Heart left ventricle (tissue), 16 donors: ENCODE measurements at regions not wholly inside any gene's neighbourhood (a gene's known extent, or its start where the extent isn't known, plus 50 kb on each side); places are given as distances from the start of the nearest gene placed in this dataset.

Experiments used
- ATAC-seq, 4 donors: fragments of 200-7000 bp; cut with Tn5 transposase; one replicate each; pipeline ENCODE4 v1.9.1; 2020 to 2022; ENCODE audit warnings: moderate library complexity in 4 of 4, mild to moderate bottlenecking in 3 of 4, moderate number of reproducible peaks in 1 of 4
- DNase-seq, 5 donors: peaks; one replicate each; pipeline ENCODE4 v3.0.0-alpha.2; 2020
- H3K27ac ChIP-seq, 12 donors: fragments of 200-600 bp; sonication (generic) in 4 of 12; one replicate each; pipeline versions ENCODE4 v1.5.0 to v1.8.0; 2016 to 2022; ENCODE audit warnings: mild to moderate bottlenecking in 2 of 12
- H3K27me3 ChIP-seq, 9 donors: fragments of 200-600 bp; sonication (generic) in 2 of 9; one replicate each; pipeline versions ENCODE4 v1.5.1 to v1.8.0; 2016 to 2022; ENCODE audit warnings: mild to moderate bottlenecking in 3 of 9
- H3K36me3 ChIP-seq, 9 donors: fragments of 200-600 bp; sonication (generic) in 2 of 9; one replicate each; pipeline versions ENCODE4 v1.5.0 to v1.8.0; 2018 to 2022; ENCODE audit warnings: mild to moderate bottlenecking in 2 of 9
- H3K4me1 ChIP-seq, 12 donors: fragments of 200-600 bp; sonication (generic) in 4 of 12; one replicate each; pipeline versions ENCODE4 v1.5.0 to v1.8.0; 2016 to 2022; ENCODE audit warnings: mild to moderate bottlenecking in 3 of 12
- H3K4me3 ChIP-seq, 12 donors: fragments of 200-600 bp; sonication (generic) in 4 of 12; one replicate each; pipeline versions ENCODE4 v1.5.0 to v1.8.0; 2017 to 2022; ENCODE audit warnings: mild to moderate bottlenecking in 9 of 12, moderate library complexity in 4 of 12
- H3K9me3 ChIP-seq, 12 donors: fragments of 200-600 bp; sonication (generic) in 4 of 12; one replicate each; pipeline versions ENCODE4 v1.5.0 to v1.8.0; 2016 to 2022; ENCODE audit warnings: mild to moderate bottlenecking in 1 of 12
- POLR2A ChIP-seq, 2 donors: fragments of 450-650 bp; IDR thresholded peaks; one replicate each; pipeline ENCODE4 v1.6.1; 2017; ENCODE audit warnings: antibody characterized with exemption in 2 of 2, mild to moderate bottlenecking in 2 of 2, moderate library complexity in 2 of 2
- whole genome bisulfite sequencing, 4 donors: extraction: QIAGEN DNeasy Blood & Tissue Kit in 2 of 4; methylation state at CpG; one replicate each; pipeline versions ENCODE4 v1.1.5 to v1.1.7; 2013 to 2018; 5-methylcytosine and 5-hydroxymethylcytosine counted together
- intact Hi-C, 10 donors: fragments of 100-400 bp; cut with DNase I; formaldehyde crosslinking; loops; one replicate each; pipeline versions ENCODE4 v1.11.1 to v1.14.2; 2022
- TF ChIP-seq, protein P1 (sequence below), 12 donors: fragments of 200-600 bp; sonication (generic) in 4 of 12; IDR thresholded peaks; one replicate each; pipeline versions ENCODE4 v1.5.0 to v1.8.0; 2018 to 2022; ENCODE audit warnings: antibody characterized with exemption in 12 of 12, mild to moderate bottlenecking in 5 of 12
- donor health status: ischemic (EF 13 %, LVEDD 7.1; RV severe dilation, severe dysfunction).
- donor health status: healthy with polysubstance abuse.
- donor health status: DM: no; HTN: yes; CAD: no.
- donor health status: DM: no; HTN: no; CAD: no.
- donor health status: ischemic (EF 25% LVEDD 6.9; RV normal size, moderate dysfunction).
- donor health status: ischemic (EF 25% LVEDD 5.7; RV mildly dilated, moderate dysfunction).
- donor health status: healthy.
- donor health status: DM: yes; HTN: yes; CAD: no.
- donor health status: ischemic (EF 35%, LVEDD 5.7; RV mildly dilated, moderate dysfunction).
- donor health status: nonischemic (EF 11% LVEDD 7.7; RV severe dilation, severe dysfunction).
- donor health status: DM: yes; HTN: yes; CAD: no.
- donor health status: PGD.
- donor health status: ischemic (EF 29% LVEDD 5.4; RV normal size, mild dysfunction).
- donor health status: nonischemic (EF 23%, LVEDD 6.1; RV moderate dilation, normal function).

DNA sequence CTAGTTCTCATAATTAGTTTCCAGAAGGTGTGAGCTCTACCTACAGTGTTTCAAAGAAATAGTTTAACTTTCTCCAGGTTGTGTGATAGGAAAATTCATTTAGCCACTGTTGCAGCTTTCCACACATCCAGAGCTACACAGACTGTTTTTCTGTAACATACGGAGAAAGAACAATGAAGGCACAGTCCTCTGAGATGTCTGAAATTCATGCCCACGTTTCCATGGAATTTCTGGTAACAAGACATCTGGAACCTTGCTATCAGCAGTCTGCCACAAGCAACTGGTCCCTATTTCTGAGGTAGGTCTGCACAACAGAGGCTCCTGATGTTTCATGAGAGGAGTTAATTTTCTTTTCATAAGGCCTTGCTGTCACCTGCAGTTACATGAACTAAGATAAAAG is 273.3 kb upstream of the C11orf87 start:
- no peak for DNase-seq
- ATAC-seq = no peak
- H3K36me3 ChIP-seq = no peaks in the 10 kb centered on the region
- H3K4me1 ChIP-seq = no peaks in the 10 kb centered on the region
- WGBS, 4 donors = 44 to 66% (median 56%) methylated on average over 2 of the region's 2 CpGs
- no peak overlapping the region for H3K4me3 ChIP-seq
- no peaks in the 10 kb centered on the region for H3K27me3 ChIP-seq
- H3K9me3 ChIP-seq = no peaks in the 10 kb centered on the region
- TF ChIP-seq, protein P1, sequence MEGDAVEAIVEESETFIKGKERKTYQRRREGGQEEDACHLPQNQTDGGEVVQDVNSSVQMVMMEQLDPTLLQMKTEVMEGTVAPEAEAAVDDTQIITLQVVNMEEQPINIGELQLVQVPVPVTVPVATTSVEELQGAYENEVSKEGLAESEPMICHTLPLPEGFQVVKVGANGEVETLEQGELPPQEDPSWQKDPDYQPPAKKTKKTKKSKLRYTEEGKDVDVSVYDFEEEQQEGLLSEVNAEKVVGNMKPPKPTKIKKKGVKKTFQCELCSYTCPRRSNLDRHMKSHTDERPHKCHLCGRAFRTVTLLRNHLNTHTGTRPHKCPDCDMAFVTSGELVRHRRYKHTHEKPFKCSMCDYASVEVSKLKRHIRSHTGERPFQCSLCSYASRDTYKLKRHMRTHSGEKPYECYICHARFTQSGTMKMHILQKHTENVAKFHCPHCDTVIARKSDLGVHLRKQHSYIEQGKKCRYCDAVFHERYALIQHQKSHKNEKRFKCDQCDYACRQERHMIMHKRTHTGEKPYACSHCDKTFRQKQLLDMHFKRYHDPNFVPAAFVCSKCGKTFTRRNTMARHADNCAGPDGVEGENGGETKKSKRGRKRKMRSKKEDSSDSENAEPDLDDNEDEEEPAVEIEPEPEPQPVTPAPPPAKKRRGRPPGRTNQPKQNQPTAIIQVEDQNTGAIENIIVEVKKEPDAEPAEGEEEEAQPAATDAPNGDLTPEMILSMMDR (IDR thresholded peaks at IDR 0.05) = no peak
- no peak for TF ChIP-seq POLR2A (IDR thresholded peaks at IDR 0.05)
- intact Hi-C loops = no loop called here
- no peak overlapping the region for H3K27ac ChIP-seq

DNA sequence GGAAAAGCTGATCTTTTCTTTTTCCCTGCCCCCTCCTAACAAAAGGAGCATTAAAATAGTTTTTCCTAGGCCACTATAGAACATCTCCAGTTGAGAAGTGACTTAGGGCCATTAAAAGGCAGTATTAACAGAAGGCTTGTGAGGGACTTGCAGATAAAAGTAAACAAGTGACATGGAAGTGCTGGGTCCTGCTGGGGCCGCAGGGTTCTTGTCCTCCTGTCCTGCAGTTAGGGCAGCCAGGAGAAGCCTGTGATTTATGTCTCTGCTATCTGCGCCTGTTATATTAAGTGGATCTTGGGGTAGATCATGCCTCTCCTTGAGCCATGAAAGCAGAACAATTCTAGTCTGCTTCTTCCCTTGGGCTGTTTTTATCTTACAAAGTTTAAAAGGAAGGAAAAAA is 271.4 kb upstream of the C11orf87 start:
- intact Hi-C loops = no loop called here
- TF ChIP-seq POLR2A (IDR thresholded peaks at IDR 0.05) = no peak
- TF ChIP-seq, protein P1 (IDR thresholded peaks at IDR 0.05) = no peak

DNA sequence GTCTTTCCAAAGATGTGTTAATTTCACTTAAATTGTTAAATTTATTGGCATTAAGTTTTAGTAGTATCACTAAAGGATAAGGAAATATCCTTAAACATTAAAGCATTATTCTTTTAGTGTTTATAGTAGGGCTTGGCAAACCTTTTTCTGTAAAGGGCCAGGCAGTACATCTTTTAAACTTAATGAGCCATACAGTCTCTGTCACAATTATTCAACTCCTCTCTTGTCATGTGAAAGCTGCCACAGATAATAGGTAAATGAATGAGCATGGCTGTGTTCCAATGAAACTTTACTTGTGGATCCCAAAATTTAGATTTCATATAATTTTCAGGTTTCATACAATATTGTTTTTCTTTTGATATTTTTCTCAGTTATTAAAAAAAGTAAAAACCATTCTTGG is 268.2 kb upstream of the C11orf87 start:
- no peak for DNase-seq
- TF ChIP-seq, protein P1 (IDR thresholded peaks at IDR 0.05) = no peak
- no peak for TF ChIP-seq POLR2A (IDR thresholded peaks at IDR 0.05)
- ATAC-seq = no peak
- no peak overlapping the region for H3K27ac ChIP-seq
- intact Hi-C loops = no loop called here
- H3K27me3 ChIP-seq = no peaks in the 10 kb centered on the region
- peaks cover 0 to 6% (median 0%) of the 10 kb centered on the region in 12 donors for H3K9me3 ChIP-seq
- H3K4me3 ChIP-seq = no peak overlapping the region
- H3K36me3 ChIP-seq = no peaks in the 10 kb centered on the region
- no peaks in the 10 kb centered on the region for H3K4me1 ChIP-seq

More for the DNA sequence above, 271.4 kb upstream of the C11orf87 start:
- no peak overlapping the region for H3K4me3 ChIP-seq
- H3K27ac ChIP-seq = no peak overlapping the region
- 48 to 82% (median 63%) methylated on average over 2 of the region's 2 CpGs for WGBS, 4 donors
- no peaks in the 10 kb centered on the region for H3K27me3 ChIP-seq
- H3K9me3 ChIP-seq = no peaks in the 10 kb centered on the region
- DNase-seq = no peak
- no peak for ATAC-seq
- no peaks in the 10 kb centered on the region for H3K4me1 ChIP-seq
- no peaks in the 10 kb centered on the region for H3K36me3 ChIP-seq

DNA sequence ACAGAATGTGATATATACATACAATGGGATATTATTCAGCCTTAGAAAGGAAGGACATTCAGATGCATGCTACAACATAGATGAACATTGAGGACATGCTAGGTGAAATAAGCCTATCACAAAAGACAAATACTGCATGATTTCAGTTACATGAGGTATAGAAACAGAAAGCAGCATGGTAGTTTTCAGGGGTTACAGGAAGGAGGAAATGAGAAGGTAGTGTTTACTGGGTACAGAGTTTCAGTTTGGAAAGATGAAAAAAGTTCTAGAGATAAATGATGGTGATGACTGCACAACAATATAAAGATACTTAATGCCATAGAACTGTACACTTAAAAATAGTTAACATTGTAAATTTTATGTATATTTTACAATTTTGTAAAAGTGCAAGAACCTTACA is 266.7 kb upstream of the C11orf87 start:
- ATAC-seq (no peak), DNase-seq (no peak)
- TF ChIP-seq, protein P1 (IDR thresholded peaks at IDR 0.05) = no peak
- no peaks in the 10 kb centered on the region for H3K36me3 ChIP-seq
- no peak overlapping the region for H3K27ac ChIP-seq
- no peaks in the 10 kb centered on the region for H3K27me3 ChIP-seq
- no peak overlapping the region for H3K4me3 ChIP-seq
- no peaks in the 10 kb centered on the region for H3K4me1 ChIP-seq
- intact Hi-C loops = no loop called here
- H3K9me3 ChIP-seq = peaks cover 0 to 6% (median 0%) of the 10 kb centered on the region in 12 donors
